Daoy (cell line): ENCODE measurements at regions not wholly inside any gene's neighbourhood (a gene's known extent, or its start where the extent isn't known, plus 50 kb on each side); places are given as distances from the start of the nearest gene placed in this dataset.

Experiments used
- DNase-seq: peaks from one replicate; pipeline ENCODE4 v3.0.0-alpha.2; 2015; ENCODE audit warnings: low read depth

DNA sequence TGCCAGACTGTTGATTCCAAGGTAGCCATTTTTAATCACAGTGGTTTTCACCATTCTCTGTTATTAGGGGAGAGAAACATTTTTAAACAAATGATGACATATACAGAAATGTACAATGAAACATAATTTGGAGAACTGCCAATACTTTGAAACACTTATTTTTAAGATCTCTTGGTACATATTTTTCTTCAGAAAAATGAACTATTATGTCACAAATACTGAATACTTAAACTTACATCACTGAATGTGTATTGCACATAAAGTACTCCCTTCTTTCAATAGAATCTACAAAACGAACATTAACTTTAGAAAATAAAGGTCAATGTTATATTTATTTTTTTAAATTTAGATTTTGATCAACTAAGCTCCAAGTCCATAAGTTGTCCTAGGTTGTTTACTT lies 71.7 kb upstream of the CPNE8 start:
- no peak for DNase-seq

DNA sequence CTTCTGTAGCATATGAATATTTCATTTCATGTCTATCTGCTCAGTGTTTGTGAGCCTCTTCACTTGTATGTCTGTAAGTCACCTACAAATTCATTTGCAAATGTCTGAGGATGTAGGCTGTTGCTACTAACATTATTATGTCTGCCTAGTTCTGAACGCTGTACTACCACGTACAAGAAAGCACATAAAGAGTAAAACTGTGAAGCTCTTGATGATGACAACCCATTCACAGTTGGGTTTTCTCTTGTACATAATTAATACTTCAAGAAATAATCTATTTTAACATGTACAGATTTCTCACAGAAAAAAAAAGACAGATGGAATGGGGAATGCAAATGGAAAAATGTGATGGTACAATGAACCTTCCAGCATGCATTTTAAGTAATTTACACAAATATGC lies 64.3 kb upstream of the CPNE8 start:
- DNase-seq: no peak

- no peak for DNase-seq
Measured at GRCh38 chr12:38961683-38962082, 56.3 kb upstream of the CPNE8 start.

DNA sequence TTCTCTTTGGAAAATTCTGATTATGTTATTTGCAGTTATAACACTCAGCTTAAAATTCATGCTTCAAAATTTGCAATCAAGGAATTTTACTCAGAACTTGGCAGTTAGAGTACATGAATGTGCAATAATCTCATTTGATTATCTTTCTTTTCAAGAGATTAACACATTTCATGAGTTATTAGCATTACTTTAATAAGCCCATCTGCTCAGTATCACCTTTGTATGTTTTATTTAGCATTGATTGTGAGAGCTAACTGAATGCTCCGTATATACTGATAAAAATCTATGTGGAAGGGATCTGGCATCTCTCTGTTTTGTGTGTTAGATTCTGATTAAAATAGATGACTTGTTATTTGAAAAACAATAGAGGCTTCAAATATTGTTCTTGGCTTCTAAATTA lies 55.6 kb upstream of the CPNE8 start:
- no peak for DNase-seq

DNA sequence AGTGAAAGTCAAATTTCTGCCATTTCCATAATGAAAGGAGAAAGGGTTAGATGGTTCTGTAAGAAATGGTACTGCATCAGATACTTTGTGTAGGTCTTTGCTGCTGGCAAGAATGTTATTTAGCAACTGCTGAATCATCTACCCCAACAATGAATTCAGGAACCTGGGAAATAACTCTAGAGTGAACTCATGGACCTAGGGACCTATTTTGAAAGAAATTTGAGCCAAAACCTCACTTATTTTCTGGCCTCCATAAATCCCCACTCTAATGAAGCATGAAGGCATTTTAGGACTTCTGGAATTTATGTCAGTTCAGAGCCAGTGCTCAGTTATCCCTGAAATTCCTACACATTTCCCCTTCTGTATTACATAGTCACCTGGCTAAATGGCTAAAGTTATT lies 50.9 kb upstream of the CPNE8 start:
- DNase-seq: peak; percentile 40
